IMR-90 (cell line): ENCODE measurements at regions not wholly inside any gene's neighbourhood (a gene's known extent, or its start where the extent isn't known, plus 50 kb on each side); places are given as distances from the start of the nearest gene placed in this dataset.

ENCODE experiments used
- ATAC-seq: fragments of 200-7000 bp; cut with Tn5 transposase; 2 replicates; pipeline ENCODE4 v1.9.1; 2020; ENCODE audit warnings: low read depth, mild to moderate bottlenecking, moderate library complexity
- BruUV-seq: library from RNA; stranded (reverse); fragments of 400-500 nt; replicated peaks from 2 replicates; lab custom pipeline; 2021; lab: Mats Ljungman, UMichigan
- CTCF ChIA-PET: fragments of 300-600 bp; formaldehyde crosslinking; extraction: SDS; loops from one replicate; lab custom pipeline; 2021; ENCODE audit warnings: antibody characterized with exemption; lab: Yijun Ruan, JAX
- POLR2A ChIA-PET: fragments of 300-600 bp; sonication (Branson Sonifier 250); formaldehyde crosslinking; loops from one replicate; lab custom pipeline; 2022; ENCODE audit warnings: antibody characterized with exemption; ENCODE audit not compliant: unreplicated experiment; lab: Charles Lee
- DNase-seq: peaks from one replicate; pipeline ENCODE4 v3.0.0; 2013
- H2AFZ ChIP-seq: replicated peaks from 2 replicates; pipeline ENCODE3; 2013; ENCODE audit warnings: low read length, mild to moderate bottlenecking; ENCODE audit not compliant: poor library complexity
- H2AK5ac ChIP-seq: 2 replicates; pipeline ENCODE4 v1.6.1; 2013; ENCODE audit warnings: low read depth, low read length, inconsistent platforms
- H2AK9ac ChIP-seq: replicated peaks from 2 replicates; pipeline ENCODE3; 2013; ENCODE audit warnings: mild to moderate bottlenecking, low read depth, low read length, moderate library complexity; ENCODE audit not compliant: poor library complexity
- H2BK120ac ChIP-seq: 2 replicates; pipeline ENCODE4 v1.6.1; 2013; ENCODE audit warnings: low read depth, low read length, inconsistent platforms
- H2BK15ac ChIP-seq: 3 replicates; pipeline ENCODE4 v1.6.1; 2013; ENCODE audit warnings: low read depth, low read length, inconsistent platforms
- H2BK20ac ChIP-seq: 2 replicates; pipeline ENCODE4 v1.6.1; 2013; ENCODE audit warnings: low read depth, mild to moderate bottlenecking, inconsistent platforms, low read length, moderate library complexity
- H2BK5ac ChIP-seq: 2 replicates; pipeline ENCODE4 v1.6.1; 2013; ENCODE audit warnings: mild to moderate bottlenecking, low read depth, low read length, inconsistent platforms; ENCODE audit not compliant: poor library complexity, severe bottlenecking
- H3K14ac ChIP-seq: replicated peaks from 2 replicates; pipeline ENCODE4 v1.6.1; 2013; ENCODE audit warnings: low read depth, low read length, inconsistent platforms
- H3K18ac ChIP-seq: 2 replicates; pipeline ENCODE4 v1.6.1; 2013; ENCODE audit warnings: low read depth, low read length, control low read depth
- H3K23ac ChIP-seq: 2 replicates; pipeline ENCODE4 v1.6.1; 2013; ENCODE audit warnings: low read depth, low read length, inconsistent platforms
- H3K27ac ChIP-seq: 2 replicates; pipeline ENCODE4 v1.5.1; 2013; ENCODE audit warnings: mild to moderate bottlenecking, control low read depth, low read length; ENCODE audit not compliant: insufficient read depth
- H3K27me3 ChIP-seq: 2 replicates; pipeline ENCODE4 v1.6.1; 2013; ENCODE audit warnings: low read length; ENCODE audit not compliant: control insufficient read depth, insufficient read depth
- H3K36me3 ChIP-seq: 2 replicates; pipeline ENCODE4 v1.6.1; 2013; ENCODE audit warnings: low read length, mixed read lengths; ENCODE audit not compliant: control insufficient read depth, insufficient read depth
- H3K4ac ChIP-seq: 2 replicates; pipeline ENCODE4 v1.6.1; 2013; ENCODE audit warnings: low read depth, low read length, inconsistent platforms
- H3K4me1 ChIP-seq: 2 replicates; pipeline ENCODE4 v1.6.1; 2013; ENCODE audit warnings: low read length, mixed read lengths; ENCODE audit not compliant: control insufficient read depth, insufficient read depth
- H3K4me2 ChIP-seq: 2 replicates; pipeline ENCODE4 v1.6.1; 2013; ENCODE audit warnings: low read depth, mild to moderate bottlenecking, control low read depth, low read length, moderate library complexity
- H3K4me3 ChIP-seq: 2 replicates; pipeline ENCODE4 v1.5.1; 2013; ENCODE audit warnings: low read depth, mild to moderate bottlenecking, control low read depth, low read length, moderate library complexity; ENCODE audit not compliant: insufficient read depth
- H3K56ac ChIP-seq: 2 replicates; pipeline ENCODE4 v1.6.1; 2013; ENCODE audit warnings: low read length, inconsistent platforms; ENCODE audit not compliant: insufficient read depth; ENCODE audit errors: extremely low read depth
- H3K79me1 ChIP-seq, 2 experiments: 2 replicates each; pipeline ENCODE4 v1.6.1; 2013; ENCODE audit warnings: low read length in 2 of 2, inconsistent platforms in 1 of 2, low read depth in 1 of 2
- H3K9ac ChIP-seq: 2 replicates; pipeline ENCODE4 v1.6.1; 2013; ENCODE audit warnings: low read depth, low read length, control low read depth
- H3K9me1 ChIP-seq: 2 replicates; pipeline ENCODE4 v1.6.1; 2013; ENCODE audit warnings: low read length, inconsistent platforms; ENCODE audit not compliant: insufficient read depth
- H3K9me3 ChIP-seq: 2 replicates; pipeline ENCODE4 v1.6.1; 2013; ENCODE audit warnings: low read length; ENCODE audit not compliant: control insufficient read depth, insufficient read depth
- H4K20me1 ChIP-seq: 2 replicates; pipeline ENCODE4 v1.6.1; 2013; ENCODE audit warnings: low read length, inconsistent platforms; ENCODE audit not compliant: insufficient read depth
- H4K5ac ChIP-seq: 2 replicates; pipeline ENCODE4 v1.6.1; 2013; ENCODE audit warnings: mild to moderate bottlenecking, low read depth, low read length, control low read depth
- H4K8ac ChIP-seq, 2 experiments: 2 replicates each; pipeline ENCODE4 v1.6.1; 2013; ENCODE audit warnings: low read depth in 2 of 2, low read length in 2 of 2, control low read depth in 1 of 2, inconsistent platforms in 1 of 2
- H4K91ac ChIP-seq: 2 replicates; pipeline ENCODE4 v1.6.1; 2013; ENCODE audit warnings: low read depth, low read length, inconsistent platforms; ENCODE audit not compliant: insufficient read depth
- BHLHE40 ChIP-seq: fragments of 150-350 bp; IDR thresholded peaks from 2 replicates; pipeline ENCODE4 v1.6.1; 2016; ENCODE audit warnings: mild to moderate bottlenecking, low read depth, low read length
- CEBPB ChIP-seq: IDR thresholded peaks from 2 replicates; pipeline ENCODE4 v1.6.1; 2012; ENCODE audit warnings: low read depth, low read length, improper control_type of control experiment
- CHD1 ChIP-seq: IDR thresholded peaks from 2 replicates; pipeline ENCODE4 v1.6.1; 2012; ENCODE audit warnings: low read depth, low read length, improper control_type of control experiment
- CTCF ChIP-seq: conservative IDR thresholded peaks from 2 replicates; pipeline ENCODE4 v1.5.1; 2012; ENCODE audit warnings: mild to moderate bottlenecking, low read depth, low read length, improper control_type of control experiment
- ELK1 ChIP-seq: fragments of 150-350 bp; IDR thresholded peaks from 2 replicates; pipeline ENCODE4 v1.6.1; 2016; ENCODE audit warnings: low read depth, mild to moderate bottlenecking, low read length, moderate library complexity, borderline replicate concordance
- FOS ChIP-seq: fragments of 150-350 bp; IDR thresholded peaks from 2 replicates; pipeline ENCODE4 v1.6.1; 2016; ENCODE audit warnings: low read depth, low read length
- MAFK ChIP-seq: IDR thresholded peaks from 2 replicates; pipeline ENCODE4 v1.6.1; 2012; ENCODE audit warnings: low read depth, low read length, improper control_type of control experiment
- MAZ ChIP-seq: IDR thresholded peaks from 2 replicates; pipeline ENCODE4 v1.6.1; 2012; ENCODE audit warnings: low read depth, mild to moderate bottlenecking, low read length, improper control_type of control experiment, moderate library complexity, borderline replicate concordance
- MXI1 ChIP-seq: IDR thresholded peaks from 2 replicates; pipeline ENCODE4 v1.6.1; 2012; ENCODE audit warnings: low read depth, mild to moderate bottlenecking, low read length, moderate library complexity, borderline replicate concordance
- NFE2L2 ChIP-seq: fragments of 150-350 bp; IDR thresholded peaks from 2 replicates; pipeline ENCODE4 v1.6.1; 2016; ENCODE audit warnings: low read depth, mild to moderate bottlenecking, low read length
- POLR2A ChIP-seq: IDR thresholded peaks from 2 replicates; pipeline ENCODE4 v1.6.1; 2012; ENCODE audit warnings: mild to moderate bottlenecking, low read depth, low read length
- RAD21 ChIP-seq: IDR thresholded peaks from 2 replicates; pipeline ENCODE4 v1.6.1; 2012; ENCODE audit warnings: low read length, improper control_type of control experiment
- RCOR1 ChIP-seq: IDR thresholded peaks from 2 replicates; pipeline ENCODE4 v1.6.1; 2012; ENCODE audit warnings: mild to moderate bottlenecking, low read length, improper control_type of control experiment; ENCODE audit not compliant: insufficient replicate concordance
- RFX5 ChIP-seq: IDR thresholded peaks from 2 replicates; pipeline ENCODE4 v1.8.0; 2012; ENCODE audit warnings: low read depth, mild to moderate bottlenecking, low read length, moderate library complexity
- SMC3 ChIP-seq: fragments of 150-350 bp; IDR thresholded peaks from 2 replicates; pipeline ENCODE4 v1.6.1; 2016; ENCODE audit warnings: low read depth, mild to moderate bottlenecking, antibody characterized with exemption, low read length, moderate library complexity
- USF2 ChIP-seq: fragments of 150-350 bp; IDR thresholded peaks from 2 replicates; pipeline ENCODE4 v1.6.1; 2017; ENCODE audit warnings: mild to moderate bottlenecking, antibody characterized with exemption, low read length, low read depth
- WGBS, 2 experiments: methylation state at CpG; one replicate each; pipeline versions ENCODE4 v1.1.5 to v1.1.7; 2013; ENCODE audit warnings: missing lambda C conversion rate in 2 of 2; ENCODE audit not compliant: insufficient read length in 1 of 2; ENCODE audit errors: extremely low coverage in 2 of 2; 5-methylcytosine and 5-hydroxymethylcytosine counted together
- dilution Hi-C: fragments of 300-500 bp; cut with HindIII; formaldehyde crosslinking; loops from one replicate; pipeline ENCODE4 v1.14.3; 2018; ENCODE audit warnings: low sequenced_read_pairs; ENCODE audit not compliant: unreplicated experiment
- in situ Hi-C: fragments of 300-500 bp; cut with MboI; formaldehyde crosslinking; loops from 3 replicates; pipeline ENCODE4 v1.14.3; 2019; ENCODE audit warnings: low sequenced_read_pairs, inconsistent platforms, mixed read lengths
- intact Hi-C: fragments of 100-400 bp; cut with micrococcal nuclease; formaldehyde crosslinking; loops from 2 replicates; pipeline ENCODE4 v1.10.0; 2022

GRCh38 chr9:115267790-115268189 is 149.8 kb upstream of the TNC start:
- H3K18ac ChIP-seq: no peak overlapping the region
- ATAC-seq: 0 out of 2 replicates have a peak, but pooled peaks have one; percentile 37

More at GRCh38 chr9:115267790-115268189, 149.8 kb upstream of the TNC start:
- peak; percentile 54 for DNase-seq
- H3K14ac ChIP-seq: no peak overlapping the region
- H3K9ac ChIP-seq: no peak overlapping the region
- dilution Hi-C loops (no loop called here), intact Hi-C loops (no loop called here), in situ Hi-C loops (no loop called here)
- 0 out of 2 replicates have a peak, but pooled peaks cover 3% of the 10 kb centered on the region for H3K9me1 ChIP-seq
- no peak overlapping the region for H3K4ac ChIP-seq
- no peaks in the 10 kb centered on the region for H3K27me3 ChIP-seq
- no peak overlapping the region for H3K4me2 ChIP-seq
- H4K20me1 ChIP-seq: no peaks in the 10 kb centered on the region
- no peak overlapping the region for H4K5ac ChIP-seq
- H3K56ac ChIP-seq: no peak overlapping the region
- H3K9me3 ChIP-seq: no peaks in the 10 kb centered on the region
- no peak overlapping the region for H3K27ac ChIP-seq
- H3K4me3 ChIP-seq: no peak overlapping the region
- ChIA-PET POLR2A (no interaction called here), CTCF (interaction anchor here (0.6 kb wide), 1 partner anchor 20 kb away, joined by 3 read pairs; no protein-coding TSS in a partner anchor)
- no peaks in the 10 kb centered on the region for H3K36me3 ChIP-seq
- no peak overlapping the region for H2AK9ac ChIP-seq
- no CpG with 5 or more reads among the region's 3 CpGs for WGBS, 2 experiments
- no peak overlapping the region for H3K23ac ChIP-seq
- H4K8ac ChIP-seq: no peak overlapping the region
- BruUV-seq: no TSS peak
- no peak overlapping the region for H2BK20ac ChIP-seq
- no peak overlapping the region for H2BK120ac ChIP-seq
- peaks cover 12% of the 10 kb centered on the region for H3K4me1 ChIP-seq
- H3K79me1 ChIP-seq: no peaks in the 10 kb centered on the region
- no peak overlapping the region for H2AK5ac ChIP-seq
- TF ChIP-seq RCOR1 (no peak), SMC3 (no peak), CEBPB (no peak), CTCF (no peak), BHLHE40 (no peak), FOS (no peak), POLR2A (no peak), RFX5 (no peak), ELK1 (no peak), MXI1 (no peak), RAD21 (no peak), MAFK (no peak), MAZ (no peak), CHD1 (no peak), USF2 (no peak), NFE2L2 (no peak)
- no peak overlapping the region for H2BK15ac ChIP-seq
- no peak overlapping the region for H2AFZ ChIP-seq
- H2BK5ac ChIP-seq: no peak overlapping the region
- no peak overlapping the region for H4K91ac ChIP-seq
